IPS-18c (cell line): ENCODE measurements at regions not wholly inside any gene's neighbourhood (a gene's known extent, or its start where the extent isn't known, plus 50 kb on each side); places are given as distances from the start of the nearest gene placed in this dataset.
"Not testable (repeated sequence)": the region's sequence is repeated elsewhere in the genome, so short reads cannot be mapped to it uniquely, and the experiment has no call there.

Experiments
- H3K4me3 ChIP-seq: 2 replicates; pipeline ENCODE4 v1.7.0; 2013; ENCODE audit warnings: low read depth, mild to moderate bottlenecking, low read length, moderate library complexity; ENCODE audit not compliant: insufficient read depth
- H3K9me3 ChIP-seq: one replicate; pipeline ENCODE4 v1.6.1; 2013; ENCODE audit warnings: mild to moderate bottlenecking, low read length, moderate library complexity; ENCODE audit not compliant: control insufficient read depth, insufficient read depth

DNA sequence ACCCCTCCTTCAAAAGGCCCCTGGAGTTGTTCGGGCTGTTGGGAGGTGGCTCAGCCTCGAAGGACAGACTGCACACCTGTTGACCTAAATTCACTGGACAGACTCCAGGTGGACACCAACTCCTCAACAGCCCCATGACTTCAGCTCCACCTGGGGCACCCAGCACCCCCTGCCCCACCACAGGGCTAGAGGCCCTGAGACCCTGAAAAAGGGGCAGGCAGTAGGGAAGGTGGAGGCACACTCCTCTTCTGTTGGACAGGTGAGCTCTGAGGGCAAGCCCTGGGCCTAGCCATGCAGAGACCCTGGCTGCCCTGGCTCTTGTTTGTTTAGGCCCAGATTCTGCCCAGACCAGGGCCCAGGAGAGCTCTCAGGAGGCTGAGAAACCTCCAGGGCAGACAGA lies 409.7 kb upstream of the CAMK1G start:
- H3K9me3 ChIP-seq, H3K4me3 ChIP-seq: not testable (repeated sequence)

DNA sequence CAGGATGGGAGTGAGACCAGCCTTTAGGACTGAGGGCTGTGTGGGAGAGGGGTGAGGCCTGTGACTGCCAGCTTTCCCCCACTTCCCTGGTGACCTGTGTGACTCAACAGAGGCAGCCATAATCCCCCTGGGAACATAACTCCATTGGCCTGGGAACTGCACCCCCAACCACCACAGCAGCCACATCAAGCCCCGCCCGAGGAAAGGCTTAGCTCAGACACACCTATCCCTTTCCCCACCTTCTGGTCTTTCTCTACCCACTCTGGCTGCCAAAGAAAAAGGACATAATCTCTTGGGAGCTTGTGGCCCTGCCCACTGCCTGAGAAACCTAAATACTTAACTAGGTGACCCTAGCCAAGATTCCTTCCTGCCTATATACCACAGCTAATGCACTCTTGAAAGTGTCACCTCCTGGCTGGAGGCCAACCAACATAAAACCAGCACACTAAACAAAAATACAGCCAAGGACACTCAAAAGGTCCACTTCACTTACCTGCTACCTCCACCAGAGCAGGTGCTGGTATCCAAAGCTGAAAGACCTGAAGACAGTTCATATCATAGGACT lies 406.6 kb upstream of the CAMK1G start:
- H3K4me3 ChIP-seq = no peak overlapping the region
- H3K9me3 ChIP-seq = peaks cover 6% of the 10 kb centered on the region

DNA sequence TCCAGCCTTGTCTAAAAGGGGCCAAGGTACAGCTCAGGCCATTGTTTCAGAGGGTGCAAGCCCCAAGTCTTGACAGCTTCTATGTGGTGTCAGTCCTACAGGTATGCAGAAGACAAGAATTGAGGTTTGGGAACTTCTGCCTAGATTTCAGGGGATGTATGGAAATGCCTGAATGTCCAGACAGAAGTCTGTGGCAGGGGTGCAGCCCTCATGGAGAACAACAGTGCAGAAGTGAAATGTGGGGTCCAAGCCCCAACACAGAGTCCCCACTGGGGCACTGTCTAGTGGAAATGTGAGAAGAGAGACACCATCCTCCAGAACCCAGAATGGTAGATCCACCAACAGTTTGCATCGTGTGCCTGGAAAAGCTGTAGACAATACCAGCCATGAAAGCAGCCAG lies 400.3 kb upstream of the CAMK1G start:
- peaks cover 12% of the 10 kb centered on the region for H3K9me3 ChIP-seq
- no peak overlapping the region for H3K4me3 ChIP-seq

DNA sequence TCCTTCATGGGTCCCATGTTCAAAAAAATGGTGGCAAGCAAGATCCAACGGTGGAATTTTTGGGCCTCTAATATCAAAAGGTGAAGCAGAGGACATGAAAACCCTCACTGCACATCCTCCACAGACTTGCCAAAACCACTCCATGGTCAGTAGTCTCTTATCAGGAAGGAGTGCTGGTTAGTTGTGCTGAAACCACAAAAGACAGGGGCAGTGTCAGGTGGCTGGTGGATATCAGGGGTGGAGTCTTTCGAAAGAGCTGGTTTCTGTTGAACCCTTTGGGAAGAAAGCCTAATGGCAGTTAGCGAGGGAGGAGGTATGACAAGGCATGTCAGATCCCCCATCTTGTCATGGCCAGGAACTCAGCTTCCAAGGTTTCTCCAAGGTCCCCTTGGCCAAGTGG lies 395.9 kb upstream of the CAMK1G start:
- no peak overlapping the region for H3K4me3 ChIP-seq
- H3K9me3 ChIP-seq = peaks cover 10% of the 10 kb centered on the region

DNA sequence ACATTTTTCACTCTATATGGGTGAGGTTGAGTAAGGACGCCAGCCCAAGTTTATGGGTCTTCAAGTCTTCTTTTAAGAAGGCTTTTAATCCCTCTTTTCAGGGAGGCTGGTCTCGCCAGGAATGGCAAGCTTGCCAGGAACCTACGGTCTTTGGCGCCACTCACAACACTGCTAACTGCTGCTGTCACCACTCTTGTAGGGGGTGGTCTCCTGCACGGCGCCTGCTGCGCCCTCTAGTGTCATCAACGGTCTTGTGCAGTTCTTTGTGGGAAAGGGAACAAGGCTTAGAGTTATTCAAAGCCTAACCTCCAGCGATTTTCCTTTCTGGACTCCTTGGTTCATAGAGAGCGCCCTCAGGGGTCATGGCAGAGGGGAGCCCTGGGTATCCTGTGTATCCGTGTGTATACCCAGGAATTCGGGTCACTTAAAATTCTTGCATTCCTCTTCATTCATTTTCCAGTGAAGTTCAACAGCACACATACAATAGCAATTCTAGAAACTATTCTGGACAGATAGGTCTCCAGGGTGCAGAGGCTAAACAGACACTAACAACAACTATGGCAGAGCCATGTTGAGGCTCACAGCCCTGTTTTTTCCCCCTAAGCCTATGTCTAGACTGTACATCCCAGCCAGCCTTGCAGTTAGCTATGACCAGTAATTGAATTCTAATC lies 392.8 kb upstream of the CAMK1G start:
- Histone ChIP-seq H3K4me3 (no peak overlapping the region), H3K9me3 (no peaks in the 10 kb centered on the region)

DNA sequence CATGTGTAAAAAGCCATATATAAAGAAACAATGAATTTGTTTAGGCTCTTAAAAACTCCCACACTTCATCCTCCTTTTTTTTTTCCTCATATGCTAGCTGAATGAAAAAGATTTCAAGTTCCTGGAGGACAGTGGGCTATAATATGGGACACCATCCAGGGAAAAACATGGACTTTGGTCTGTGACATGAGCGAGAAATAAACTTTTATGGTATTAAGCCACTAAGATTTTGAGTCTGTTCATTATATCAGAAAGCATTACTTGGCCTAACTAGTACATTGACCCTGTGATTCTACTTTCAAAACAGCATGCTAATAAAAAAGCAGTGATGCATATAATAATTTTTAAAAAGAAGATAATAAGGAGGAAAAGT lies 392.3 kb upstream of the CAMK1G start:
- no peak overlapping the region for H3K4me3 ChIP-seq

DNA sequence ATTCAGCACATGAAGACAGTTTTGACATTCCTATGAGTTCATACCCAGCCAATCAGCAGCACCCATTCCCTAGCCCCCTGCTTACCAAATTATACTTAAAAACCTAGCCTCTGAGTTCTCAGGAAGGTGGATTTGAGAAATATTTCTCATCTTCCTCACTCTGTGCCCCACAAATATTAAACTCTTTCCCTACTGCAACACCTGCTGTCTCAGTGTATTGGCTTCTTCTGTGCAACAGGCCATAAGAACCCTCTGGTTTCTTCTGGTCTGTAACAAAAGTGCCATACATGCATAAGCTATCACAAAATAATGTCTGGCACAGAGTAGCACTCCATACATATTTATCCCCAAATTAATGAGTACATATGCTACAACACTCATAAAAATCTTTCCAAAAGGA lies 387.4 kb upstream of the CAMK1G start:
- no peaks in the 10 kb centered on the region for H3K9me3 ChIP-seq
- H3K4me3 ChIP-seq = no peak overlapping the region

More for the DNA sequence above, 392.3 kb upstream of the CAMK1G start:
- no peaks in the 10 kb centered on the region for H3K9me3 ChIP-seq

DNA sequence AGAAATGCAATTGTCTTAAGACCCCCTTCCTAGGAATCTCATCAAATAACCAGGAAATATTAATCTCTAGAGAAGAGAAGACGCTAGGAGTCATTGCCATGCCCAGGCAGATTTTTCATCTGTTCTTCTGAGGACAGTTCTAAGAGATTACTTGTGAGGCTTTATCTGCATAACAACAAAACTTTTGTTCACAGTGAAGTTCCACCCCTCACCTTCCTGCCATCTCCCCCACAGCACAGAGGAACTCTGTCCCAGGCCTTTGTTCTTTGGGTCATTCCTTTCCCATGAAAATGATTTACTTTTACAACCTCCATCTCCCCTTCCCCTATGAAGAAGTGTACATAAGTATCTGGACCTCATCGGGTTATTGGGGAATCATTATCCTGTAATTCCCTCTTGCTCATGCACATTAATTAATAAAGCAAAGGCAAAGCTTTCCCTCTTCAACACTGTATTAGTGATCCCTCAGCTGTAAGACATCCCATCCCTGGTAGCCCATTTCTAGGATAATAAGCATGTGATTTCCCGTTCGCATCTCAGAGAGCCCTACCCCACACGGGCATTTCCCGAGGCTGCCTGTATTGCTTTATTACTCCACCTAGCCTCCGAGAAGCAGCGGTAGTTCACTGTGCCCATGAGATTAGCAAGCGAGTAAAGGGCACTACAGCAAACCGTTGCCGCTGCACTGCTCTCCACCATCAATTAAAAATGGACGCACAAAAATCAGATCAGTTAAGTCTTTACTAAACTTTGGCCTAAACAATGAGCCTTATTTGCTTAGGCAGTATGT lies 384.4 kb upstream of the CAMK1G start:
- Histone ChIP-seq H3K4me3 (0 out of 2 replicates have a peak overlapping the region, but pooled peaks have one; percentile 17), H3K9me3 (no peaks in the 10 kb centered on the region)

DNA sequence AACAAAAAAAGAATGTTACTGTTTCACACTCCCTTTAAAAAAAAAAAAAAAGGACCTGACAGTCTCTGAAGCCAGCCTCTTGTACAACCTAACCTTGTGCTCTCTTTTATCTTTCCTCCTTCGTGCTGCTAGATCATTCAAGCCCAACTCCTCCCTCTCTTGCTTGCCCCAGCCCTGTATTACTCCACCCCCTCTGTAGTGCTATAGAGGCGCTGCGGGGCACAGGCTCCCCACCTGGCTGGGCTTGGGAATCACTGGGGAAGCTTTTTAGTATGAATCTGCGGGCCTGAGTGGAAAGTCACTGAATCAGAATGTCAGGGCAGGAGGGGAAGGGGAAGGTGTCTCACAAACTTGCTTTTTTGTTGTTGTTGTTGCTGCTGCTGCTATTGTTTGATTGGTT lies 383.7 kb upstream of the CAMK1G start:
- H3K4me3 ChIP-seq = 0 out of 2 replicates have a peak overlapping the region, but pooled peaks have one; percentile 17
- no peaks in the 10 kb centered on the region for H3K9me3 ChIP-seq

DNA sequence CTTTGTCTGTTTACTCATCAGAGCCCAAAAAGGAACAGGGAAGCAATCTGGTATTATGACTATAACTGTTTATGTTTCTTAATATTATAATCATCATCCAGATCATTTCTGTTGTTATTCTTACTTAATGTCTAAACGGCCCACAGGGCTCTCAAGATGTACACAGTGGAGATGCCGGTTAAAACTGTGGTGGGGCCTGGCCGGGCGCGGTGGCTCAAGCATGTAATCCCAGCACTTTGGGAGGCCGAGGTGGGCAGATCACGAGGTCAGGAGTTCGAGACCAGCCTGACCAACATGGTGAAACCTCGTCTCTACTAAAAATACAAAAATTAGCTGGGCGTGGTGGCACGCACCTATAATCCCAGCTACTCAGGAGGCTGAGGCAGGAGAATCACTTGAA lies 381.2 kb upstream of the CAMK1G start:
- H3K9me3 ChIP-seq, H3K4me3 ChIP-seq: not testable (repeated sequence)

DNA sequence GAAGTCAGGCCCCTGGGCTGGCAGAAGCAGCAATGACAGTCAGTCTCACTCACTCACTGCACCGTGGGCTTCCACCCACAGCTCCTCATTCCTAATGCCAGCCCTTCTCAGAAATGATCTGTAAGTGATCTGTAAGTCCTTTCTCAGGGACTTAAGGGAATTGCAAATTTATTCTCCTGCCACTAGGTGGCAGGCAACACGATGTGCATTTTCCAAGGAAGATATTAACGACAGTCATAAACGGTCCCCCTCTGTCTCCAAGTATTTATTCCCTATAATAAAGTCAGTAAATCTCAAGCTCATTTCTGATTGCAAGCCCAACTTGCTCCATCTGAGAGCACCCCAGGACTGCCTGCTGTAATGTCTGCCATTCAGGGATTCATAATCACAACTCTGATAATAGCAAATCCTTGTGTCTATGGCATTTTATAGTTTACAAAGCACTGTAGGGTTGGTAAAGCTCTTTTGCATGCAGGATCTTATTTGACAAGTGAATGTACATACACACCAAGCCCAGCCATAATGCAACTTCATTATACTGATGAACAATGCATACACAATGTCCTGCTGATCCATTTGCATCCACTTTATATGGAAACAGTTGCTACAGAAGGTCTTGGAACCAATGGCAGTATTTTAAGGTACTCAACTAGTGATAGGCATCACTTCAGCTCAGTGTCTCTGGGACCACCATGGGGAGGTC lies 380.5 kb upstream of the CAMK1G start:
- Histone ChIP-seq H3K4me3 (no peak overlapping the region), H3K9me3 (no peaks in the 10 kb centered on the region)

DNA sequence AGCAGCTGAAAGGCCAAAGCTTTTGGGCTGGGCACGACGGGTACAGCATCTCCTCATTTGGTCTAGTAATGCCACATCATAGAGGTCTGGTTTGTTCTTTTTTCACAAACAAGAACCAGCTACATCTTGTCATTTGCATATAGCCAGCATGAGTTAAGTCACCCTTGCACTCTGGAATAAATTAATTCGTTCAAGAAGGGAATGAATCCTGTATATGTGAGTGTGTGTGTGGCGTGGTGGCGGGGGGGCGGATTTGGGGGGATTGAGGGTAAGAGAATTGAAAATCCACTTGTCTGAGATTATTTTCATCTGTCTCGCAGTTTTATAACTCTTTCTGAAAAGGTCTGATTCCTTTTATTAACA lies 380.0 kb upstream of the CAMK1G start:
- H3K4me3 ChIP-seq = no peak overlapping the region
- no peaks in the 10 kb centered on the region for H3K9me3 ChIP-seq

DNA sequence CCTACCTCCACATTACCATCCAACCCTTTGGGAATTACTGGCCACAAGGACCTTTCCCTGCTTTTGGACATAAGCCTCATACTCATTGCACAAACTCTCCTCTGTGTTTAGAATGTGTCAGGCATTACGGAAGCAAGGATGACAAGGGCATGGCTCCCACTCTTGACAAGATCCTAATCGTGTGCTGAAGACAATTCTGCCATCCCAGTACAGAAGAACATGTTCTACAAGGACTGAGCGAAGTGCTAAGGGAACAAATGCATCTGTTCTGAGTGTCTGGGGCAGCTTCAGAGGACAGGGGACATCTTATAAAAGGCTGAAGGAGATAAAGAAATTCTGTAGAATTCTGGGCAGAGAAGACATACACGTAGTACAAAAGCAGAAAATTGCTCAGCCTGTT lies 378.5 kb upstream of the CAMK1G start:
- Histone ChIP-seq H3K4me3 (no peak overlapping the region), H3K9me3 (no peaks in the 10 kb centered on the region)

DNA sequence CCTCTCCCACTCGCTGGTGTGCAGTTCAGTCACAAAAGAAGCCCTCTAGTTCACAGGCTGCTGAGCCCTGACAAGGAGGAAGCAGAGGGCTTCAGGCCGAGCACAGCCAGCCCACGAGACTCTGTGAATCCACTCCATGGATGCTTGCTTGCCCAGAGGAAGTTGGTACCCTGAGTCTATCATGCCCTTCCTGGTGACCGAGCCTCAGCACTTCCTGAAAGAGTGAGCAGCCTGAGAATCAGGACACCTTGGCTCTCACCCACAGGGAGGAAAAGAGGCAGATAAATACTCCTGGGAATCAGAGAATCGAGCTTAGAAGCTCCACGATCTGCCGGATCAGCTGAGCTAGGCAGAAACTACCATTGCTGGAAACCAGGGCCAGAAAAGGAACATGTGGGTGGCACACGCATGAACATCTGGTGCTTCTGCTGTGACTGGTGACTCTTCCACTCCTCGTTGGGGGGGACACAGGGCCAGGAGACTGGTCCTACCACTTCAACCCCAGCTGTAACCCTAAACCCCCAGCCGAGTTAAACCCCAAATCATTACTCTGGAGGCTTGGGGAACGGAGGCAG lies 376.3 kb upstream of the CAMK1G start:
- no peak overlapping the region; the same call in 1 of the 2 replicates for H3K4me3 ChIP-seq
- H3K9me3 ChIP-seq = no peaks in the 10 kb centered on the region

DNA sequence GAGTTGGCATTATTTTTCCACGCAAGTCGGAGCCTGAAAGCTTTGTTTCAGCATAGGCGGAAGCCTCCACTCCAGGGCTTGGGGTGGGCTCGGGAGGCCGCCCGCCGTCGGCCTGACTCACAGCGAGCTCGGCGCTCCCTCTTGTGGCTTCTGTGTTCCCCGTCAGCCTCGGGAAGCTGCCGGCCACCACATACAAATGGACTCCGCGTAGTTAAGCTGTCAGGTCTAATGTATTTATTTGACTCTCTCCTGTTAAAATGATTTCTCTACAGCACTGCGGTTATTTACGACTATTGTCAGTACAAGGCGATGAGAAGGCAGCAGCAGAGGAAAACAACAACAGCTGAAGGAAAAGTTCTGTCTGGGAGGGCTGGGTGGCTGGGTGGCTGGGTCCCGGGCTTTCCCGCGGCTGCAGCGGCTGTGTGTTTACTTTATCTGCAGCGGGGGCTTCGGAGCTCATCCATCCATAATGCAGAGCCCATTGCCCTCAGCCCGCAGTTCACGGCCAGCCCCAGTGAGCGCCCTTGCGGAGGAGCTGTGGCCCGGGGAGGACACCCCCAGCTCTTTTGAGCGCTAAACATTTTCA lies 375.7 kb upstream of the CAMK1G start:
- Histone ChIP-seq H3K4me3 (peak overlapping the region; percentile 45), H3K9me3 (no peaks in the 10 kb centered on the region)

DNA sequence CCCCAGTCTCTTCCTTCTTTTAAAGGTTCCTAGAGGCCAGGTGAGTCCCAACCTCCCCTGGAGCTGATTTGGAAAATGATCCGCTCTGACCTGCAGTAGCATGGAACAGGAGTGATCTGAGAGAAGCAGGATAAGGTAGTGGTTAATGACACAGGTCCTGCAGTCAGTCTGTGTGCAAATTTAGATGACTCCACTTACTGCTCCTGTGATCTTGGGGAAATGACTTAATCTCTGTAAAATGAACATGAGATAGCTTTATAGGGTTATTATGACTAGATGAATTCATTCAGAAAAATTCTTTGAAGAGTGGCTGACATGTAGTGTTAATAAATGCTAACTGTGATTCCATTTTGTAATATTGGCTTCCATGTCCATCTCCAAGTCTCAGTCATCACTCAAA lies 374.9 kb upstream of the CAMK1G start:
- Histone ChIP-seq H3K9me3 (no peaks in the 10 kb centered on the region), H3K4me3 (no peak overlapping the region)

DNA sequence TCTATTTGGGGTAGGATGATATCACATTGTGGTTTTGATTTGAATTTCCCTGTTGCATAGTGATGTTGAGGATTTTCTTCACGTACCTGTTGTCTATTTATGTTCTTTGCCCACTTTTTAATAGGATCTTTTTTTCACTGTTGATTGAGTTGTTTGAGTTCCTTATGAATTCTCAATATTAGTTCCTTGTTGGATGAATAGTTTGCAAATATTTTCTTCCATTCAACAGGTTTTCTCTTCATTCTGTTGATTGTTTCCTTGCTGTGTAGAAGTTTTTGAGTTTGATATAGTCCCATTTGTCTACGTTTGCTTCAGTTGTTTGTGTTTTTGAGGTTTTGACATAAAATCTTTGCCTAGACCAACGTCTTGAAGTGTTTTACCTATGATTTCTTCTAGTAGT lies 369.5 kb upstream of the CAMK1G start:
- Histone ChIP-seq H3K9me3 (no peaks in the 10 kb centered on the region), H3K4me3 (no peak overlapping the region)
